T-helper 1 cell (primary cell): ENCODE measurements at regions not wholly inside any gene's neighbourhood (a gene's known extent, or its start where the extent isn't known, plus 50 kb on each side); places are given as distances from the start of the nearest gene placed in this dataset.
"Not testable (repeated sequence)": the region's sequence is repeated elsewhere in the genome, so short reads cannot be mapped to it uniquely, and the experiment has no call there.

Experiments used
- DNase-seq, 5 donors: peaks; one replicate each; pipeline ENCODE4 v3.0.0-alpha.2; 2012 to 2020

- DNase-seq: no peak
Measured at GRCh38 chr11:129700701-129701100, 114.9 kb upstream of the TMEM45B start.

- no peak for DNase-seq
Measured at GRCh38 chr11:129701706-129702105, 113.9 kb upstream of the TMEM45B start.

- DNase-seq: no peak
Measured at GRCh38 chr11:129702410-129703398, 112.9 kb upstream of the TMEM45B start.

DNA sequence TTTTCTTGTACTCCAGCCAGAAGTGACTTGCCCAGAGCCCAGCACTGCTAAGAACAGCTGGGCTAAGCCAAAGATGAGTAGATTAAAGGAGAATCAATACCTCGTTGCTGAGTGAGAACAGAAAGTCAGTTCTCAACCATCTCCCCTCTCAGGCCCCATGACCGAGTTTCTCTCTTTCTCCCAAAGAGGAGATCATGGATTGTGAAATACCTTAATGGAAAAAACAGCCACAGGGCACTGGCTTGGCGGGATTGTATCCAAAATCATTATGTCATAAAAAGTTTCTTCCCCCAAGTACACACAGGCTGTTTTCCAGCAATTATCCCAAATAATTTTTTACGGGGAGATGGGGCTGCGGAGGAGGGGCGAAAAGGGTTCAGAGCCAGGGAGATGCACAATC, 111.8 kb upstream of the TMEM45B start:
- no peak for DNase-seq

DNA sequence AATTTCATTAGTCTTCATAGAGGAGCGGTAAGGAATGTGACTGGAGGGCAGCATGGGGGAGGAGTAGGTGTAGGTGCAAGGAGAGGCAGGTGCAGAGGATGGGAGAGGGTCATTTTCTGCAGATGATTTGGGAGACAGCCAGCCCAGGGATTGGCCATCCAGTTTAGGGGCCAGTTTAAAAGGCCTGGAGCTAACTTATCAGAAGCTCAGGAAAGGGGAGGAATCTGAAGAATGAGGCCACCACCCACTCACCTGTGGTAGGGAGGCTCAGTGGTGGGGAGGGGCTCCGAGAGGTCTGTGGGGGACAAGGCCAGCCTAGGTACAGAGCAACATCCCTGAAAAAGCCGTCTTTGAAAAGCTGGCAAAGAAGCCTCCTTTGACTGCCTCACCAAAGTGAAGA, 110.8 kb upstream of the TMEM45B start:
- no peak for DNase-seq

DNA sequence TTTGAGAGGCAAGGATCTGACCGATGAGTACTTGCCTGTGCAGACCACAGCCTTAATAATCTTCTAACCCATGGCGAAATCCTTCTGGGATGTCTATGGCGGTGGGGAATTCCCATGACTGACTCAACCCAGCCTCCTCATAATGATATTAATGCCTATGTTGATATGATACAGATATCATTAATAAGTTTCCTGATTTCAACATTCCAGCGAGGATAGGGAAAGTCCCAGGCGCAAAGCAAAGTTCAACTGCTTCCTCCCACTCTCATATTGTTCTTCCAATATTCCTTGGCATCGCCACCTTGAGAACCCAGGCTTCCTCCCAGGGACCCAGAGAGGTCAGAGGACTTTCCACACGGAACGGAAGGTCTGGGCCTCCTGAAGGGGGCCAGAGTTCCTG, 110.3 kb upstream of the TMEM45B start:
- DNase-seq: no peak

GRCh38 chr11:129705933-129706332, 109.7 kb upstream of the TMEM45B start:
- no peak for DNase-seq

- DNase-seq: no peak
Measured at GRCh38 chr11:129709801-129710398, 105.7 kb upstream of the TMEM45B start.

DNA sequence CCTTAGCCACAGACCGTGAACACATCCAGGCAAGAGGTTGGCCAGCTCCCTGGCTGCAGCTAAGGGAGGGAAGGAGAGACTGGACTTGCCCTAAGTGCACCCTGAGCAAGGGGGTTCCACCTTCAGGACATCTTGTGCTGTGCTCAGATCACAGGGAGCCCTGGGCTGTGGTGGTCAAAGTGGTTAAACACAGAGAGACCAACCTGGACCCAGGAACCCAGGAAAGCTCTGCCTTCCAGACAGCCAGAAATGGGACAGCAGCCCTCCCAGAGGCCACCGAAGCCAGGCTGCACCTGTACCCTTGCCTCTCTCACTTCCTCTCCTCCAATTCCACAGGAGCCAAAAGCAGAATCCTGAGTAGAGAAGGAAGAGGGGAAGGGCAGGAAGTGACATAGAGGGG, 105.2 kb upstream of the TMEM45B start:
- DNase-seq: no peak

- no peak for DNase-seq
Measured at GRCh38 chr11:129711760-129712159, 103.9 kb upstream of the TMEM45B start.

GRCh38 chr11:129712486-129713240, 103.0 kb upstream of the TMEM45B start:
- not testable (repeated sequence) for DNase-seq

DNA sequence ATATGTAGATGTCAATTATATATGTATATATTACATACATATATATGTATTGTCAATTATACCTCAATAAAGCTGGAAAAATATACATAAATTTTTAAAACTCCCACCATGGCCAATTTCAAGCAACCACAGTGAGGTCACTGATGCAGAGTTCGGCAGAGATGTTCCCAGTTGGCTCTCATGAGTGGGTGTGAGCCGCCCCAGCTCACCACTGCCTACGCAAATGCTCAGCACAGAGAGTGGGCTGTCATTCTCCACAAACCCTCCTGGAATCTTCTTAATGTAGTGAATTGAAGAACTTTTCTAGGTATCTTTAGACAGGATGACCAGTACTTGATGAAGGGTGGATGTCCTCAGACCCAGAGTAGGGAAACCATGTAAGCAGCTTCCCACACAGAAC, 96.6 kb upstream of the TMEM45B start:
- DNase-seq: no peak

- DNase-seq: no peak
Measured at GRCh38 chr11:129720156-129720555, 95.5 kb upstream of the TMEM45B start.

- DNase-seq: no peak
Measured at GRCh38 chr11:129720994-129721393, 94.7 kb upstream of the TMEM45B start.

- no peak for DNase-seq
Measured at GRCh38 chr11:129721685-129722084, 94.0 kb upstream of the TMEM45B start.

DNA sequence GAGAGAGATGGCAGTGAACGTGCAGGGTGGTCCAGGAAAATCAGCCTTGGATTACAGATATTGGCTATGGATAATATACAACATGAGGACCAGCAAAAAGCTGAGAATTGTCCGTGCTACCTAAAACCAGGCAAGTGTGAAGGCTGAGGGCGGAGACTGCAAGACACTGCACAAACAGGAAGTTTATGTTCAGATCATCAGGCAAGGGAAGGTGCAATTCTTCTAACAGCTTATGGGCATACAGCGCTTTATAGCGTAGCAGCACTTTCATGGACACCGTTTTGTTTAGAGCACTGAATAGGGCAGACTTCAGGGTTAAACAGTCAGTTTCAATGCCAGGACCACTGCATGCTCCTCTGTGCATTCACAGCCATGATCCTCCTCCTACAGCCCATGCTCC, 93.1 kb upstream of the TMEM45B start:
- no peak for DNase-seq

DNA sequence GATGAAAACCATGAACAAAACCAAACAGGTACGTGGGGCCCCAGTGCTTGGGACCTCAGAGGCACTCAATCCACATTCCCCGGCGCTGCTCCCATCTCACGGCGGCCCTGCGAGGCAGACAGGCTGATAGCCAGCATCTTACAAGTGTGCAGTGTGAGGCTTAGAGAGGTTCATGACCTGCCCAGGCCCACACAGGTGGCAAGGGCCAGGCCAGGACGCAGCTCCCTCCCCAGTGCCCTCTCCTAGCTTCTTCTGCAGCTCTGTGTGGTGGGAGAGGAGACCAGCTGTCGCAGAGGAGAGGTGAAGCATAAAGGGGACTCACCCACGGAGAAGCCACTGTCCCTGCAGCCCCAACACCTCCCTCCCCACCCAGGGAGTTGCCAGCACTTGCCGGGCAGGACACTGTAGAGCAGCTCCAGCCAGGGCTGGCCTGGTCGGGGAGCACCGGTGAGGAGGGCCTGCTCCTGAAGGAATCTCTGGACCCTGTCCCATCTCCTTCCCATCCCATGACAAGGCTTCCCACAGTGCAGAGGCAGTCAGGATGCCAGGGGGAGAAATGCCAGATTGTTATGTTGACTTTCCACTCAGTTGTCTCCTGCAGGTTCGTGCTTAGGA, 92.4 kb upstream of the TMEM45B start:
- DNase-seq: no peak

- DNase-seq: no peak
Measured at GRCh38 chr11:129723761-129724162, 91.9 kb upstream of the TMEM45B start.

DNA sequence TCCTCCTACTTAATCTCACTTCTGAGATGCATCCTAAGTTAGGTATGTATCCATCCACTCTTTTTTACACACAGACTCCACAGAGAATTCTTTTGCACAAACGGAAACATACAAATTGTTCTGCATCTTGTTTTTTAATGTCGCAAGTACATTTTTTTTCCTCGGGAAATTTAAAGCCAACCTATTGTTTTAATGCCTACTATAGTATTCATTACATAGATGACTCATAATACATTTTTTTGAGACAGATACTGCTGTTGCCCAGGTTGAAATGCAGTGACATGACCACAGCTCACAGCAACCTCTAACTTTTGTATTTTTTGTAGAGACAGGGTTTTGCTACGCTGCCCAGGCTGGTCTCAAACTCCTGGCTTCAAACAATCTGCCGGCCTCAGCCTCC, 90.8 kb upstream of the TMEM45B start:
- no peak for DNase-seq

- no peak for DNase-seq
Measured at GRCh38 chr11:129726179-129726578, 89.5 kb upstream of the TMEM45B start.

DNA sequence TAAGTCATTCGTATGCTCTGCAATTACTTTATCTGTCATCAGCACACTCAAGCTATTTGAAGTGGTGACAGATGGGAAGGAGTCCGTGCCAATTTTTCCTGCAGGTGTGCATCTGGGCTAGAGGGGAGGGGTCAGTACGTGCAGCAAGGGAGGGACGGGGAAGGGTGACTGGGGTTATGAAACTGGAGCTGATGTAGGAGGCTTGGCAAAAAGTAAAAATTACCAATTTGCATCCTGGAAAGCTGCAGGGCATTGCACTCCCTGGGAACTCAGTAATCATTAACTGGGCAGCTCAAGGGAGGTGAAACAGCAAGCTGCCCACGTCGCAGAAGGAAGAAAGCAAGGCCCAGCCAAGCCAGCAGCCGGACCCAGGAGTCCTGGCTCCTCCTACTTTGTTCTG, 87.1 kb upstream of the TMEM45B start:
- DNase-seq: no peak

DNA sequence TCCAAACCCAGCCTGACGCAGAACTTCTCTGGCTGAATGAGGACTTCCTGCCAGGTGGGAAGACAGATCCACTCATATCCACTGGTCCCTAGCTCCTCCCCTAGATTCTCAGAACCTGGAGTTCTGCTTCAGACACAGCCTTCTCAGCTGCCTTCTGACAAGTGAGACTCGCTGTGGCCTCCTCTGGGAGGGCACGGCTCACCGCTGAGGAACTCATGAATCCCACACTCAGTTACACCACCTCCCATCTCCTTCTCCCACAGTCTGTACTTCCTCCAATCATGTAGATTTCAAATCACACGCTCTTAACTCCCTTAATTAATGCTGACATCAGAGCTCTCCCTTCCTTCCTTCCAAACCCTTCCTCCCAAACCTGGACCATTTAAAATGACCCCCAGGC, 86.4 kb upstream of the TMEM45B start:
- no peak for DNase-seq

GRCh38 chr11:129729823-129730222, 85.8 kb upstream of the TMEM45B start:
- no peak for DNase-seq
